GM12864 (cell line): ENCODE measurements at regions not wholly inside any gene's neighbourhood (a gene's known extent, or its start where the extent isn't known, plus 50 kb on each side); places are given as distances from the start of the nearest gene placed in this dataset.

Experiments
- DNase-seq: peaks from one replicate; pipeline ENCODE4 v3.0.0-alpha.2; 2011; ENCODE audit warnings: low read depth
- H3K4me3 ChIP-seq: 2 replicates; pipeline ENCODE4 v1.5.1; 2011; ENCODE audit warnings: mild to moderate bottlenecking, low read depth, low read length, control low read depth
- CTCF ChIP-seq: IDR thresholded peaks from 2 replicates; pipeline ENCODE4 v1.5.1; 2011; ENCODE audit warnings: low read depth, mild to moderate bottlenecking, moderate library complexity, low read length, control low read depth, inconsistent platforms; ENCODE audit errors: missing control alignments

- no peak for DNase-seq
- no peak overlapping the region for H3K4me3 ChIP-seq
- TF ChIP-seq CTCF: no peak
Observed at GRCh38 chr3:30341079-30341478, 265.3 kb upstream of the TGFBR2 start.

DNA sequence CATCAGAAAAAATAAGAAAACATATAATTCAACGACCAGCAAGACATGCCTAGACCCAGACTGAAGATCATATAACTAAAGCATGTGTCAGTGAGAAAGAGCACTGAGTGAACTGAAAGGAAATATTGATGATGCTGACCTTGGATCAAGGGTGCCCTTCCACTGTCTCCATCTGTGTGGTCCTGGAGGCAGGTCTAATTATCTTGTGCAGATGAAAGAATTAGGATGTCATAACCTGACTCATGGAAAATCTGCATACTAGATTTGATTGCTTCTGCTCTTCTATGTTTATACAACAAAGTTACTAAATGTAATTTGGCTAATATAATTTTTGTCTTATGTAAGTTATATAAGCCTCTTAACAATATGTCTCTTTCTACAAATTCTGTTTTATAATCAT is 264.6 kb upstream of the TGFBR2 start:
- H3K4me3 ChIP-seq: no peak overlapping the region
- no peak for DNase-seq
- TF ChIP-seq CTCF: no peak

GRCh38 chr3:30342318-30343060 is 263.9 kb upstream of the TGFBR2 start:
- no peak overlapping the region for H3K4me3 ChIP-seq
- no peak for TF ChIP-seq CTCF
- DNase-seq: no peak

GRCh38 chr3:30343067-30343831 is 263.2 kb upstream of the TGFBR2 start:
- H3K4me3 ChIP-seq: no peak overlapping the region
- TF ChIP-seq CTCF: no peak
- DNase-seq: no peak

GRCh38 chr3:30343861-30344260 is 262.5 kb upstream of the TGFBR2 start:
- DNase-seq: no peak
- TF ChIP-seq CTCF: no peak
- H3K4me3 ChIP-seq: no peak overlapping the region

- no peak for TF ChIP-seq CTCF
- H3K4me3 ChIP-seq: no peak overlapping the region
- no peak for DNase-seq
Observed at GRCh38 chr3:30344288-30344687, 262.1 kb upstream of the TGFBR2 start.

DNA sequence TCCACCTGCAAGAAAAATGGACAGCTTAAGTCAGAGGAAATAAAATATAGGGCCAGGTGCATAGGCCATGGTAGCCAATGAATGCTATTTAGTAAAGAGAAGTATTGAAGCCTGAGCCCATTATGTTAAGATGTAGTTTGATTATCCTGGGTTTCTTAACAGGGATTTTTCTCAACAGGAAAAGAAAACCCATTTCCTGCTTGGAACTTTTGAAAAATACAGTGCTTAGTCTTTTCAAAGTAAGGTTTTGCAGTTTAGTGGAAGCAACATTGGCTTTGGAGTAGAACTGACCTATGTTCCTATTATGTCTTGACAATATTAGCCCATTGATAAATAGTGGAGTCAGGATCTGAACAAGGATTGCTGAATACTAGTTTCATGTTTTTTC is 259.5 kb upstream of the TGFBR2 start:
- no peak for TF ChIP-seq CTCF
- DNase-seq: no peak
- H3K4me3 ChIP-seq: no peak overlapping the region
